GM23338 (cell line): ENCODE measurements at regions not wholly inside any gene's neighbourhood (a gene's known extent, or its start where the extent isn't known, plus 50 kb on each side); places are given as distances from the start of the nearest gene placed in this dataset.

Source experiments
- ATAC-seq: fragments of 200-7000 bp; cut with Tn5 transposase; 3 replicates; pipeline ENCODE4 v1.9.1; 2020
- DNase-seq: peaks from one replicate; pipeline ENCODE4 v3.0.0-alpha.2; 2015; ENCODE audit warnings: low spot score
- H2AFZ ChIP-seq: fragments of 200-600 bp; sonication (generic); 2 replicates; pipeline ENCODE4 v1.8.0; 2016; ENCODE audit warnings: antibody characterized with exemption, mild to moderate bottlenecking, moderate library complexity
- H3F3A ChIP-seq: fragments of 200-600 bp; sonication (generic); replicated peaks from 2 replicates; pipeline ENCODE4 v1.8.0; 2017; ENCODE audit warnings: antibody characterized with exemption, mixed run types, low read depth
- H3K27ac ChIP-seq: fragments of 200-600 bp; sonication (generic); 2 replicates; pipeline ENCODE4 v1.6.1; 2016; ENCODE audit warnings: low read depth
- H3K27me3 ChIP-seq: fragments of 200-600 bp; sonication (generic); 2 replicates; pipeline ENCODE4 v1.8.0; 2016; ENCODE audit warnings: mild to moderate bottlenecking, mixed run types, moderate library complexity; ENCODE audit not compliant: insufficient read depth
- H3K36me3 ChIP-seq: fragments of 200-600 bp; sonication (generic); 2 replicates; pipeline ENCODE4 v1.8.0; 2016; ENCODE audit warnings: mild to moderate bottlenecking; ENCODE audit not compliant: insufficient read depth
- H3K4me1 ChIP-seq: fragments of 200-600 bp; sonication (generic); 2 replicates; pipeline ENCODE4 v1.8.0; 2016; ENCODE audit warnings: mild to moderate bottlenecking, moderate library complexity; ENCODE audit not compliant: insufficient read depth
- H3K4me2 ChIP-seq: fragments of 200-600 bp; sonication (generic); 2 replicates; pipeline ENCODE4 v1.7.1; 2017; ENCODE audit warnings: mixed run types
- H3K4me3 ChIP-seq: fragments of 200-600 bp; sonication (generic); 2 replicates; pipeline ENCODE4 v1.6.1; 2016; ENCODE audit warnings: mixed run types
- H3K79me2 ChIP-seq: fragments of 200-600 bp; sonication (generic); replicated peaks from 2 replicates; pipeline ENCODE4 v1.8.0; 2017; ENCODE audit warnings: mild to moderate bottlenecking; ENCODE audit not compliant: insufficient read depth
- H3K9me2 ChIP-seq: fragments of 200-600 bp; sonication (generic); 2 replicates; pipeline ENCODE4 v1.8.0; 2017; ENCODE audit not compliant: insufficient read depth
- H4K20me1 ChIP-seq: fragments of 200-600 bp; sonication (generic); replicated peaks from 2 replicates; pipeline ENCODE4 v1.8.0; 2017; ENCODE audit warnings: mild to moderate bottlenecking; ENCODE audit not compliant: insufficient read depth
- H3K27ac Mint-ChIP-seq: 2 replicates; pipeline ENCODE4 v1.8.0; 2020; ENCODE audit warnings: inconsistent platforms, mild to moderate bottlenecking, moderate library complexity, mixed read lengths
- H3K27me3 Mint-ChIP-seq: 3 replicates; pipeline ENCODE4 v1.8.0; 2022; ENCODE audit warnings: low read depth, mild to moderate bottlenecking, moderate library complexity, mixed read lengths, inconsistent platforms; ENCODE audit not compliant: insufficient read depth, poor library complexity
- H3K36me3 Mint-ChIP-seq: 3 replicates; pipeline ENCODE4 v1.8.0; 2021; ENCODE audit warnings: low read depth, mild to moderate bottlenecking, inconsistent platforms, moderate library complexity, mixed read lengths
- H3K4me1 Mint-ChIP-seq: 3 replicates; pipeline ENCODE4 v1.8.0; 2020; ENCODE audit warnings: mild to moderate bottlenecking, inconsistent platforms, mixed read lengths
- H3K4me3 Mint-ChIP-seq: 3 replicates; pipeline ENCODE4 v1.8.0; 2021; ENCODE audit warnings: moderate library complexity, mild to moderate bottlenecking, inconsistent platforms, mixed read lengths
- H3K9me3 Mint-ChIP-seq: 3 replicates; pipeline ENCODE4 v1.8.0; 2020; ENCODE audit warnings: moderate library complexity, mild to moderate bottlenecking, inconsistent platforms, mixed read lengths
- CREB1 ChIP-seq: fragments of 250-450 bp; sonication (Bioruptor Pico); IDR thresholded peaks from 2 replicates; pipeline ENCODE4 v1.5.0; 2020; ENCODE audit warnings: low read depth, mild to moderate bottlenecking, moderate library complexity
- EZH2 ChIP-seq: fragments of 200-600 bp; sonication (generic); IDR thresholded peaks from one replicate; pipeline ENCODE4 v1.8.0; 2017; ENCODE audit warnings: antibody characterized with exemption, mild to moderate bottlenecking, low read depth; ENCODE audit not compliant: unreplicated experiment
- EZH2phosphoT487 ChIP-seq: fragments of 200-600 bp; sonication (generic); IDR thresholded peaks from one replicate; pipeline ENCODE4 v1.8.1; 2018; ENCODE audit warnings: antibody characterized with exemption; ENCODE audit not compliant: unreplicated experiment
- JUNB ChIP-seq: IDR thresholded peaks from one replicate; pipeline ENCODE4 v1.6.1; 2016; ENCODE audit warnings: antibody characterized with exemption; ENCODE audit not compliant: unreplicated experiment
- NANOG ChIP-seq: IDR thresholded peaks from 2 replicates; pipeline ENCODE4 v1.6.1; 2016; ENCODE audit warnings: antibody characterized with exemption, borderline replicate concordance
- POLR2AphosphoS5 ChIP-seq: IDR thresholded peaks from 2 replicates; pipeline ENCODE4 v1.6.1; 2016; ENCODE audit warnings: antibody characterized with exemption, low read depth
- REST ChIP-seq: IDR thresholded peaks from one replicate; pipeline ENCODE4 v1.6.1; 2018; ENCODE audit warnings: antibody characterized with exemption; ENCODE audit not compliant: unreplicated experiment
- STAT1 ChIP-seq: IDR thresholded peaks from one replicate; pipeline ENCODE4 v1.6.1; 2016; ENCODE audit warnings: antibody characterized with exemption; ENCODE audit not compliant: unreplicated experiment
- ZNF114 ChIP-seq: fragments of 250-450 bp; sonication (Bioruptor Pico); IDR thresholded peaks from 2 replicates; pipeline ENCODE4 v1.5.0; 2020; ENCODE audit warnings: mild to moderate bottlenecking, moderate library complexity
- ZNF331 ChIP-seq: fragments of 250-450 bp; sonication (Bioruptor Pico); IDR thresholded peaks from 2 replicates; pipeline ENCODE4 v1.5.0; 2020; ENCODE audit warnings: low read depth, mild to moderate bottlenecking, moderate library complexity
- TF ChIP-seq, protein P1 (sequence below): fragments of 250-450 bp; sonication (Bioruptor Pico); IDR thresholded peaks from 2 replicates; pipeline ENCODE4 v1.5.0; 2020; ENCODE audit warnings: mild to moderate bottlenecking, moderate library complexity
- TF ChIP-seq, protein P2 (sequence below): IDR thresholded peaks from 2 replicates; pipeline ENCODE4 v1.6.1; 2016; ENCODE audit warnings: antibody characterized with exemption
- TF ChIP-seq, protein P3 (sequence below), 2 experiments: fragments of 200-600 bp in 1 of 2; sonication (generic) in 1 of 2; conservative IDR thresholded peaks; 2 replicates each; pipeline versions ENCODE4 v1.5.1 to v1.6.1; 2016 to 2017; ENCODE audit warnings: antibody characterized with exemption in 2 of 2, low read depth in 2 of 2, mild to moderate bottlenecking in 2 of 2, moderate library complexity in 1 of 2

- DNase-seq: no peak
- H3K9me3 Mint-ChIP-seq: no peaks in the 10 kb centered on the region; the same call in 2 of the 3 replicates
- TF ChIP-seq STAT1 (no peak), EZH2phosphoT487 (no peak), JUNB (no peak), EZH2 (no peak), NANOG (no peak), ZNF114 (no peak), ZNF331 (CRISPR knock-in tag) (no peak), REST (no peak), POLR2AphosphoS5 (no peak), CREB1 (CRISPR knock-in tag) (no peak)
- TF ChIP-seq, protein P1, sequence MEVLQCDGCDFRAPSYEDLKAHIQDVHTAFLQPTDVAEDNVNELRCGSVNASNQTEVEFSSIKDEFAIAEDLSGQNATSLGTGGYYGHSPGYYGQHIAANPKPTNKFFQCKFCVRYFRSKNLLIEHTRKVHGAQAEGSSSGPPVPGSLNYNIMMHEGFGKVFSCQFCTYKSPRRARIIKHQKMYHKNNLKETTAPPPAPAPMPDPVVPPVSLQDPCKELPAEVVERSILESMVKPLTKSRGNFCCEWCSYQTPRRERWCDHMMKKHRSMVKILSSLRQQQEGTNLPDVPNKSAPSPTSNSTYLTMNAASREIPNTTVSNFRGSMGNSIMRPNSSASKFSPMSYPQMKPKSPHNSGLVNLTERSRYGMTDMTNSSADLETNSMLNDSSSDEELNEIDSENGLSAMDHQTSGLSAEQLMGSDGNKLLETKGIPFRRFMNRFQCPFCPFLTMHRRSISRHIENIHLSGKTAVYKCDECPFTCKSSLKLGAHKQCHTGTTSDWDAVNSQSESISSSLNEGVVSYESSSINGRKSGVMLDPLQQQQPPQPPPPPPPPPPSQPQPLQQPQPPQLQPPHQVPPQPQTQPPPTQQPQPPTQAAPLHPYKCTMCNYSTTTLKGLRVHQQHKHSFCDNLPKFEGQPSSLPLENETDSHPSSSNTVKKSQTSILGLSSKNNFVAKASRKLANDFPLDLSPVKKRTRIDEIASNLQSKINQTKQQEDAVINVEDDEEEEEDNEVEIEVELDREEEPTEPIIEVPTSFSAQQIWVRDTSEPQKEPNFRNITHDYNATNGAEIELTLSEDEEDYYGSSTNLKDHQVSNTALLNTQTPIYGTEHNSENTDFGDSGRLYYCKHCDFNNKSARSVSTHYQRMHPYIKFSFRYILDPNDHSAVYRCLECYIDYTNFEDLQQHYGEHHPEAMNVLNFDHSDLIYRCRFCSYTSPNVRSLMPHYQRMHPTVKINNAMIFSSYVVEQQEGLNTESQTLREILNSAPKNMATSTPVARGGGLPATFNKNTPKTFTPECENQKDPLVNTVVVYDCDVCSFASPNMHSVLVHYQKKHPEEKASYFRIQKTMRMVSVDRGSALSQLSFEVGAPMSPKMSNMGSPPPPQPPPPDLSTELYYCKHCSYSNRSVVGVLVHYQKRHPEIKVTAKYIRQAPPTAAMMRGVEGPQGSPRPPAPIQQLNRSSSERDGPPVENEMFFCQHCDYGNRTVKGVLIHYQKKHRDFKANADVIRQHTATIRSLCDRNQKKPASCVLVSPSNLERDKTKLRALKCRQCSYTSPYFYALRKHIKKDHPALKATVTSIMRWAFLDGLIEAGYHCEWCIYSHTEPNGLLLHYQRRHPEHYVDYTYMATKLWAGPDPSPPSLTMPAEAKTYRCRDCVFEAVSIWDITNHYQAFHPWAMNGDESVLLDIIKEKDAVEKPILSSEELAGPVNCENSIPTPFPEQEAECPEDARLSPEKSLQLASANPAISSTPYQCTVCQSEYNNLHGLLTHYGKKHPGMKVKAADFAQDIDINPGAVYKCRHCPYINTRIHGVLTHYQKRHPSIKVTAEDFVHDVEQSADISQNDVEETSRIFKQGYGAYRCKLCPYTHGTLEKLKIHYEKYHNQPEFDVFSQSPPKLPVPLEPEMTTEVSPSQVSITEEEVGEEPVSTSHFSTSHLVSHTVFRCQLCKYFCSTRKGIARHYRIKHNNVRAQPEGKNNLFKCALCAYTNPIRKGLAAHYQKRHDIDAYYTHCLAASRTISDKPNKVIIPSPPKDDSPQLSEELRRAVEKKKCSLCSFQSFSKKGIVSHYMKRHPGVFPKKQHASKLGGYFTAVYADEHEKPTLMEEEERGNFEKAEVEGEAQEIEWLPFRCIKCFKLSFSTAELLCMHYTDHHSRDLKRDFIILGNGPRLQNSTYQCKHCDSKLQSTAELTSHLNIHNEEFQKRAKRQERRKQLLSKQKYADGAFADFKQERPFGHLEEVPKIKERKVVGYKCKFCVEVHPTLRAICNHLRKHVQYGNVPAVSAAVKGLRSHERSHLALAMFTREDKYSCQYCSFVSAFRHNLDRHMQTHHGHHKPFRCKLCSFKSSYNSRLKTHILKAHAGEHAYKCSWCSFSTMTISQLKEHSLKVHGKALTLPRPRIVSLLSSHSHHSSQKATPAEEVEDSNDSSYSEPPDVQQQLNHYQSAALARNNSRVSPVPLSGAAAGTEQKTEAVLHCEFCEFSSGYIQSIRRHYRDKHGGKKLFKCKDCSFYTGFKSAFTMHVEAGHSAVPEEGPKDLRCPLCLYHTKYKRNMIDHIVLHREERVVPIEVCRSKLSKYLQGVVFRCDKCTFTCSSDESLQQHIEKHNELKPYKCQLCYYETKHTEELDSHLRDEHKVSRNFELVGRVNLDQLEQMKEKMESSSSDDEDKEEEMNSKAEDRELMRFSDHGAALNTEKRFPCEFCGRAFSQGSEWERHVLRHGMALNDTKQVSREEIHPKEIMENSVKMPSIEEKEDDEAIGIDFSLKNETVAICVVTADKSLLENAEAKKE (CRISPR knock-in tag): no peak
- TF ChIP-seq, protein P2, sequence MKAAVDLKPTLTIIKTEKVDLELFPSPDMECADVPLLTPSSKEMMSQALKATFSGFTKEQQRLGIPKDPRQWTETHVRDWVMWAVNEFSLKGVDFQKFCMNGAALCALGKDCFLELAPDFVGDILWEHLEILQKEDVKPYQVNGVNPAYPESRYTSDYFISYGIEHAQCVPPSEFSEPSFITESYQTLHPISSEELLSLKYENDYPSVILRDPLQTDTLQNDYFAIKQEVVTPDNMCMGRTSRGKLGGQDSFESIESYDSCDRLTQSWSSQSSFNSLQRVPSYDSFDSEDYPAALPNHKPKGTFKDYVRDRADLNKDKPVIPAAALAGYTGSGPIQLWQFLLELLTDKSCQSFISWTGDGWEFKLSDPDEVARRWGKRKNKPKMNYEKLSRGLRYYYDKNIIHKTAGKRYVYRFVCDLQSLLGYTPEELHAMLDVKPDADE: no peak
- TF ChIP-seq, protein P3, sequence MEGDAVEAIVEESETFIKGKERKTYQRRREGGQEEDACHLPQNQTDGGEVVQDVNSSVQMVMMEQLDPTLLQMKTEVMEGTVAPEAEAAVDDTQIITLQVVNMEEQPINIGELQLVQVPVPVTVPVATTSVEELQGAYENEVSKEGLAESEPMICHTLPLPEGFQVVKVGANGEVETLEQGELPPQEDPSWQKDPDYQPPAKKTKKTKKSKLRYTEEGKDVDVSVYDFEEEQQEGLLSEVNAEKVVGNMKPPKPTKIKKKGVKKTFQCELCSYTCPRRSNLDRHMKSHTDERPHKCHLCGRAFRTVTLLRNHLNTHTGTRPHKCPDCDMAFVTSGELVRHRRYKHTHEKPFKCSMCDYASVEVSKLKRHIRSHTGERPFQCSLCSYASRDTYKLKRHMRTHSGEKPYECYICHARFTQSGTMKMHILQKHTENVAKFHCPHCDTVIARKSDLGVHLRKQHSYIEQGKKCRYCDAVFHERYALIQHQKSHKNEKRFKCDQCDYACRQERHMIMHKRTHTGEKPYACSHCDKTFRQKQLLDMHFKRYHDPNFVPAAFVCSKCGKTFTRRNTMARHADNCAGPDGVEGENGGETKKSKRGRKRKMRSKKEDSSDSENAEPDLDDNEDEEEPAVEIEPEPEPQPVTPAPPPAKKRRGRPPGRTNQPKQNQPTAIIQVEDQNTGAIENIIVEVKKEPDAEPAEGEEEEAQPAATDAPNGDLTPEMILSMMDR (conservative IDR thresholded peaks at IDR 0.05; ENCODE audit: low read depth in 2 of 2): no peak
- H3K36me3 ChIP-seq: no peaks in the 10 kb centered on the region
- no peak overlapping the region for H3K27ac ChIP-seq
- no peaks in the 10 kb centered on the region for H3K9me2 ChIP-seq
- H3F3A ChIP-seq: no peaks in the 10 kb centered on the region
- H3K27me3 ChIP-seq: no peaks in the 10 kb centered on the region
- no peaks in the 10 kb centered on the region for H3K4me1 ChIP-seq
- ATAC-seq: no peak
- H4K20me1 ChIP-seq: no peaks in the 10 kb centered on the region
- H3K4me3 Mint-ChIP-seq: no peak overlapping the region
- peaks cover 2% of the 10 kb centered on the region for H3K27me3 Mint-ChIP-seq
- no peaks in the 10 kb centered on the region for H3K79me2 ChIP-seq
- no peak overlapping the region for H3K4me2 ChIP-seq
- no peak overlapping the region for H3K27ac Mint-ChIP-seq
- no peaks in the 10 kb centered on the region for H3K36me3 Mint-ChIP-seq
- H3K4me3 ChIP-seq: no peak overlapping the region
- peaks cover 5% of the 10 kb centered on the region; the same call in 2 of the 3 replicates for H3K4me1 Mint-ChIP-seq
- H2AFZ ChIP-seq: no peak overlapping the region
Observed at GRCh38 chr16:86945166-86945900, 367.0 kb downstream of the FOXL1 start.
